Mesenchymal stem cell (in vitro differentiated cells and primary cell): ENCODE measurements at regions not wholly inside any gene's neighbourhood (a gene's known extent, or its start where the extent isn't known, plus 50 kb on each side); places are given as distances from the start of the nearest gene placed in this dataset.

Experiments
- DNase-seq: peaks from one replicate; pipeline ENCODE4 v3.0.0-alpha.2; 2013
- H2AFZ ChIP-seq: one replicate; pipeline ENCODE4 v1.6.1; 2013; ENCODE audit warnings: low read depth, mild to moderate bottlenecking, control low read depth, inconsistent platforms, low read length, moderate library complexity
- H2AK5ac ChIP-seq: 2 replicates; pipeline ENCODE4 v1.6.1; 2013; ENCODE audit warnings: low read length, moderate library complexity, mild to moderate bottlenecking, inconsistent platforms; ENCODE audit not compliant: severe bottlenecking
- H2BK120ac ChIP-seq: one replicate; pipeline ENCODE4 v1.6.1; 2013; ENCODE audit warnings: low read depth, mild to moderate bottlenecking, inconsistent platforms, low read length, moderate library complexity
- H2BK12ac ChIP-seq, 2 experiments: one replicate each; pipeline ENCODE4 v1.6.1; 2013; ENCODE audit warnings: inconsistent platforms in 2 of 2, low read length in 2 of 2, mild to moderate bottlenecking in 2 of 2, moderate library complexity in 2 of 2, control low read depth in 1 of 2
- H2BK15ac ChIP-seq: one replicate; pipeline ENCODE4 v1.6.1; 2013; ENCODE audit warnings: mild to moderate bottlenecking, low read depth, inconsistent platforms; ENCODE audit not compliant: poor library complexity, severe bottlenecking
- H2BK5ac ChIP-seq: 2 replicates; pipeline ENCODE4 v1.6.1; 2013; ENCODE audit warnings: low read depth, mild to moderate bottlenecking, low read length, control low read depth, inconsistent platforms; ENCODE audit not compliant: poor library complexity, severe bottlenecking
- H3K14ac ChIP-seq, 2 experiments: one replicate each; pipeline ENCODE4 v1.6.1; 2013; ENCODE audit warnings: inconsistent platforms in 2 of 2, low read length in 2 of 2, control low read depth in 1 of 2, mild to moderate bottlenecking in 1 of 2, moderate library complexity in 1 of 2
- H3K18ac ChIP-seq, 2 experiments: one replicate each; pipeline ENCODE4 v1.6.1; 2013; ENCODE audit warnings: inconsistent platforms in 2 of 2, low read length in 2 of 2, control low read depth in 1 of 2, low read depth in 1 of 2, mild to moderate bottlenecking in 1 of 2
- H3K23ac ChIP-seq, 2 experiments: one replicate each; pipeline ENCODE4 v1.6.1; 2013; ENCODE audit warnings: inconsistent platforms in 2 of 2, low read length in 2 of 2, mild to moderate bottlenecking in 2 of 2, moderate library complexity in 2 of 2, control low read depth in 1 of 2
- H3K27ac ChIP-seq: 2 replicates; pipeline ENCODE4 v1.5.1; 2013; ENCODE audit warnings: mild to moderate bottlenecking, moderate library complexity, low read length, control low read depth, inconsistent platforms; ENCODE audit not compliant: poor library complexity, severe bottlenecking
- H3K27me3 ChIP-seq, 2 experiments: 2 replicates each; pipeline versions ENCODE4 v1.6.1 to v1.7.0; 2013; ENCODE audit warnings: low read length in 2 of 2, mild to moderate bottlenecking in 2 of 2, moderate library complexity in 2 of 2, control low read depth in 1 of 2, inconsistent platforms in 1 of 2; ENCODE audit not compliant: control insufficient read depth in 1 of 2, insufficient read depth in 1 of 2
- H3K36me3 ChIP-seq, 2 experiments: 2 replicates each; pipeline versions ENCODE4 v1.6.1 to v1.7.0; 2013; ENCODE audit warnings: low read length in 2 of 2, control low read depth in 1 of 2, inconsistent platforms in 1 of 2, low read depth in 1 of 2, mild to moderate bottlenecking in 1 of 2; ENCODE audit not compliant: insufficient read depth in 2 of 2, control insufficient read depth in 1 of 2
- H3K4ac ChIP-seq, 2 experiments: one replicate each; pipeline ENCODE4 v1.6.1; 2013; ENCODE audit warnings: inconsistent platforms in 2 of 2, low read length in 2 of 2, mild to moderate bottlenecking in 2 of 2, moderate library complexity in 2 of 2, control low read depth in 1 of 2, low read depth in 1 of 2
- H3K4me1 ChIP-seq: 2 replicates; pipeline ENCODE4 v1.6.1; 2013; ENCODE audit warnings: low read depth, low read length, control low read depth; ENCODE audit not compliant: control insufficient read depth, insufficient read depth
- H3K4me2 ChIP-seq: 2 replicates; pipeline ENCODE4 v1.6.1; 2013; ENCODE audit warnings: low read length, mild to moderate bottlenecking, inconsistent platforms; ENCODE audit not compliant: poor library complexity, severe bottlenecking
- H3K4me3 ChIP-seq, 2 experiments: 2 replicates each; pipeline versions ENCODE4 v1.5.1 to v1.7.0; 2013; ENCODE audit warnings: low read length in 2 of 2, mild to moderate bottlenecking in 2 of 2, control low read depth in 1 of 2, low read depth in 1 of 2; ENCODE audit not compliant: insufficient read depth in 1 of 2
- H3K79me1 ChIP-seq: replicated peaks from 2 replicates; pipeline ENCODE4 v1.6.1; 2013; ENCODE audit warnings: mild to moderate bottlenecking, control low read depth, low read length, inconsistent platforms; ENCODE audit not compliant: poor library complexity, severe bottlenecking
- H3K9ac ChIP-seq: 2 replicates; pipeline ENCODE4 v1.7.0; 2013; ENCODE audit warnings: mild to moderate bottlenecking, low read length, moderate library complexity
- H3K9me3 ChIP-seq: 2 replicates; pipeline ENCODE4 v1.7.0; 2013; ENCODE audit warnings: mild to moderate bottlenecking, low read length; ENCODE audit not compliant: control insufficient read depth
- H4K8ac ChIP-seq: one replicate; pipeline ENCODE4 v1.6.1; 2013; ENCODE audit warnings: inconsistent platforms, mild to moderate bottlenecking, low read length, moderate library complexity
- H4K91ac ChIP-seq: one replicate; pipeline ENCODE4 v1.6.1; 2013; ENCODE audit warnings: mild to moderate bottlenecking, low read length, inconsistent platforms
- WGBS: methylation state at CpG from one replicate; pipeline ENCODE4 v1.1.7; 2013; ENCODE audit warnings: mixed read lengths; 5-methylcytosine and 5-hydroxymethylcytosine counted together

DNA sequence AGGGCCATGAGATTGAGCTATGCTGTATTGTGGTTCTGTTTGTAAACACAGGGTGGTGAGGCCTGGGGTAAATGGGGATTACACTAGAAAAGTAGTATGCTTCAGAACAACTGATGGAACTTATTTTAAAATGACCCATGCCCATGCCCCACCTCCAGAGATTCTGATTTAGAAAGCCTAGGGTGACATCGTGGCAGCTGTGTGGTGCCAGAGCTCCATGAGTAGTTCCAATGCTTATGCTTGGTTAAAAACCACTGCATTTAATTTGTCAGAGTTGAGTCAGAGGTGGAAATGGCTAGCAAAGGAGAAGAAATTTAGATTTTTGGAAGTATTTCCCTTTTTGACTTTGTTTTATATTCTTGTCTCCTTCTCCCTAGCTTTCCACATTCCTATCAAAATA, 63.4 kb upstream of the PDE5A start:
- WGBS, result 69% methylated on average over 1 of the region's 1 CpG

DNA sequence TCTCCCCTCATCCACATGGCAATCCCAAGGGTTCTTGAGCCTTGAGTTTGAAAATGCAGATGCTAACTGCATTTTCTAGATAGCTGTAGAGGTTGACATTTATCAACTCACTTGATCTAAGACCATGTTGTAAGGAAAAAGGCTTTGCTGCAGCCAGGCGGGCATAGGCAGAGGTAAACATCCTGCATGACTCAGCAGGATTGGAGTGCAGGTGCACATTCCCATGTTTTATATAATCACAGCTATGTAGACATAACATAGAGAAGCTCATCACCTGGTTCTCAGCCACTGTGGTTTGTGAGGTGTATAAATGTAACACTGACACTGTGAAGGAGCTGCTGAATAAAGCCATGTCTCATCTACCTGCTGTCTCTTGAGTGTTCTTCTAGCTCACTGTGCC, 62.3 kb upstream of the PDE5A start:
- H3K27me3 ChIP-seq, result no peaks in the 10 kb centered on the region
- H2BK15ac ChIP-seq, result no peak overlapping the region
- no peak overlapping the region for H4K8ac ChIP-seq
- H3K36me3 ChIP-seq, result no peaks in the 10 kb centered on the region
- H2AK5ac ChIP-seq, result no peak overlapping the region
- H3K4me3 ChIP-seq, result no peak overlapping the region
- no peak overlapping the region for H4K91ac ChIP-seq
- H3K4me1 ChIP-seq, result no peaks in the 10 kb centered on the region
- no peak overlapping the region for H2BK5ac ChIP-seq
- peak overlapping the region in 1 of 2 experiments; percentile 83 for H2BK12ac ChIP-seq
- no peak overlapping the region for H3K23ac ChIP-seq
- H3K14ac ChIP-seq, result no peak overlapping the region
- H3K9me3 ChIP-seq, result no peaks in the 10 kb centered on the region
- no peak overlapping the region for H2AFZ ChIP-seq
- WGBS, result no CpG with 5 or more reads among the region's 1 CpG
- H3K9ac ChIP-seq, result no peak overlapping the region
- no peak for DNase-seq
- H3K18ac ChIP-seq, result peak overlapping the region in 1 of 2 experiments; percentile 16
- H3K79me1 ChIP-seq, result no peaks in the 10 kb centered on the region
- H2BK120ac ChIP-seq, result no peak overlapping the region
- no peak overlapping the region for H3K27ac ChIP-seq
- no peak overlapping the region for H3K4me2 ChIP-seq
- H3K4ac ChIP-seq, result peak overlapping the region in 1 of 2 experiments; percentile 15

More for the DNA sequence above, 63.4 kb upstream of the PDE5A start:
- no peak overlapping the region for H2BK15ac ChIP-seq
- H3K4me3 ChIP-seq, result no peak overlapping the region
- no peak overlapping the region for H4K8ac ChIP-seq
- H2BK120ac ChIP-seq, result no peak overlapping the region
- H3K9me3 ChIP-seq, result no peaks in the 10 kb centered on the region
- H3K4ac ChIP-seq, result no peak overlapping the region
- no peaks in the 10 kb centered on the region for H3K79me1 ChIP-seq
- H3K4me2 ChIP-seq, result no peak overlapping the region
- H3K36me3 ChIP-seq, result no peaks in the 10 kb centered on the region
- H3K9ac ChIP-seq, result peak overlapping the region; percentile 72
- DNase-seq, result peak; percentile 36
- no peak overlapping the region for H3K14ac ChIP-seq
- H2BK12ac ChIP-seq, result peak overlapping the region in 1 of 2 experiments; percentile 62
- H2AFZ ChIP-seq, result no peak overlapping the region
- no peak overlapping the region for H3K23ac ChIP-seq
- no peaks in the 10 kb centered on the region for H3K4me1 ChIP-seq
- H2AK5ac ChIP-seq, result no peak overlapping the region
- no peak overlapping the region for H4K91ac ChIP-seq
- no peak overlapping the region for H2BK5ac ChIP-seq
- H3K18ac ChIP-seq, result no peak overlapping the region
- H3K27me3 ChIP-seq, result no peaks in the 10 kb centered on the region
- H3K27ac ChIP-seq, result no peak overlapping the region

- Histone ChIP-seq H3K4me3 (no peak overlapping the region), H3K27ac (no peak overlapping the region), H3K4ac (no peak overlapping the region), H3K14ac (no peak overlapping the region), H3K18ac (no peak overlapping the region), H4K91ac (no peak overlapping the region), H3K4me2 (no peak overlapping the region), H3K23ac (no peak overlapping the region), H3K36me3 (no peaks in the 10 kb centered on the region), H3K9ac (no peak overlapping the region), H3K9me3 (no peaks in the 10 kb centered on the region), H3K27me3 (no peaks in the 10 kb centered on the region), H2BK5ac (no peak overlapping the region), H2BK15ac (no peak overlapping the region), H2AFZ (no peak overlapping the region), H2BK12ac (no peak overlapping the region), H2AK5ac (no peak overlapping the region), H3K4me1 (no peaks in the 10 kb centered on the region), H3K79me1 (no peaks in the 10 kb centered on the region), H4K8ac (no peak overlapping the region), H2BK120ac (no peak overlapping the region)
- DNase-seq, result no peak
- no CpG with 5 or more reads among the region's 1 CpG for WGBS
Observed at GRCh38 chr4:119688446-119688845, 59.8 kb upstream of the PDE5A start.

DNA sequence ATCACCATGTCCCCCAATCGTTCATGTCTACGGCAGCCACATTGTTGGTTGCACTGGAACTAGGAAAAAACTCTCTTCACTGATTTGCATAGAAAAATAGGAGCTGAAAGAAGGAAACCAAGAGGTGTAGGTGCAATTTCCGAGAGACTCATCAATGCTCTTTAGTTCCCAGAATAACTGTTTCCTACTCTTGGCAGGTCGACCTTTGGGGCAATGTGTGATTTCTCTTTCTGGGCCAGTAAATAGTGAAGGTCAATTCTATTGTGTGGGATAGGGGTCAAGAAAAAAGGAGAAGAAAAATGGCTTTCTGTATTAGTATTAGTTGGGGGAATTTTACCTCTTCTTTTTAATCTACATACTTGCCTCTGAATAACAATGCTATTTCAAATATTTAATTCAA, 55.9 kb upstream of the PDE5A start:
- no peak overlapping the region for H3K9ac ChIP-seq
- WGBS, result 93% methylated on average over 4 of the region's 4 CpGs

More for the DNA sequence above, 55.9 kb upstream of the PDE5A start:
- H4K91ac ChIP-seq, result peak overlapping the region; percentile 7
- H4K8ac ChIP-seq, result no peak overlapping the region
- H2BK12ac ChIP-seq, result peak overlapping the region in 1 of 2 experiments; percentile 76
- no peaks in the 10 kb centered on the region for H3K27me3 ChIP-seq
- no peaks in the 10 kb centered on the region for H3K4me1 ChIP-seq
- no peak overlapping the region for H3K18ac ChIP-seq
- no peak overlapping the region for H2AK5ac ChIP-seq
- H3K27ac ChIP-seq, result no peak overlapping the region
- no peak overlapping the region for H2BK15ac ChIP-seq
- H3K79me1 ChIP-seq, result no peaks in the 10 kb centered on the region
- H2AFZ ChIP-seq, result no peak overlapping the region
- H2BK5ac ChIP-seq, result no peak overlapping the region
- DNase-seq, result no peak
- no peaks in the 10 kb centered on the region for H3K9me3 ChIP-seq
- H3K4me3 ChIP-seq, result no peak overlapping the region
- H3K4me2 ChIP-seq, result no peak overlapping the region
- H3K4ac ChIP-seq, result no peak overlapping the region
- no peak overlapping the region for H2BK120ac ChIP-seq
- H3K23ac ChIP-seq, result no peak overlapping the region
- no peak overlapping the region for H3K14ac ChIP-seq
- no peaks in the 10 kb centered on the region for H3K36me3 ChIP-seq
